PFSK-1 (cell line): ENCODE measurements at regions not wholly inside any gene's neighbourhood (a gene's known extent, or its start where the extent isn't known, plus 50 kb on each side); places are given as distances from the start of the nearest gene placed in this dataset.

ENCODE experiments used
- FOXP2 ChIP-seq: optimal IDR thresholded peaks from 2 replicates; pipeline ENCODE3; 2011; ENCODE audit warnings: borderline replicate concordance, control low read depth, inconsistent platforms; ENCODE audit not compliant: insufficient read depth; ENCODE audit errors: extremely low read length, extremely low read depth
- POLR2AphosphoS5 ChIP-seq: IDR thresholded peaks from 2 replicates; pipeline ENCODE4 v1.6.1; 2012; ENCODE audit warnings: low read depth, mild to moderate bottlenecking, control low read depth, low read length, moderate library complexity
- REST ChIP-seq, 2 experiments: IDR thresholded peaks; 2 replicates each; pipeline versions ENCODE4 v1.6.1 to v1.8.0; 2011 to 2012; ENCODE audit warnings: low read depth in 2 of 2, low read length in 2 of 2, control low read depth in 1 of 2, inconsistent platforms in 1 of 2, mild to moderate bottlenecking in 1 of 2, moderate library complexity in 1 of 2; ENCODE audit not compliant: insufficient read depth in 1 of 2
- SIN3A ChIP-seq: IDR thresholded peaks from 2 replicates; pipeline ENCODE4 v1.6.1; 2012; ENCODE audit warnings: mild to moderate bottlenecking, low read length, moderate library complexity, borderline replicate concordance; ENCODE audit not compliant: insufficient read depth
- TAF1 ChIP-seq: IDR thresholded peaks from 2 replicates; pipeline ENCODE4 v1.6.1; 2012; ENCODE audit warnings: low read length, control low read depth, borderline replicate concordance; ENCODE audit not compliant: insufficient read depth

DNA sequence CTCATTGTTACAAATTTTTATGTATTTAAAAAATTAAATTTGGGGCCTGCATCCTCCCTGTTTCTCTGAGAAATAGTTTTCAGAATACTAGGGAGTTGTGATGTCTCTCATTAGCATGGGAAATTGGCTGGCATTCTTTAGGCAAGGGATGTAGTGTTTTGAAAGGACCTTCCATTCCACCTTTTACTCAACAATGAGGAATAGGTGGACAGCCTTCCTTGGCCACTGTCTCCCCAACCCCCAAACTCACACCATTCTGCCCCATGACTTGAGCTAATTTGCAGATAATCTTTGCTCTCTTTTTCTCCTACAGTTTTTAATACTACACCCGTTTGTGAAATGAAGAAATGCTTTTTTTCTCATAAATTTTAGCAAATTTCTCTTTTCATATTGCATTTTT lies 244.6 kb upstream of the SPRY2 start:
- TF ChIP-seq POLR2AphosphoS5 (no peak), SIN3A (no peak), TAF1 (no peak), REST (IDR thresholded peaks at IDR 0.05; ENCODE audit: insufficient read depth in 1 of 2, low read depth in 2 of 2, low read length in 2 of 2) (no peak), FOXP2 (no peak)

GRCh38 chr13:80584785-80585184 lies 243.9 kb upstream of the SPRY2 start:
- TF ChIP-seq FOXP2 (no peak), SIN3A (no peak), POLR2AphosphoS5 (no peak), REST (IDR thresholded peaks at IDR 0.05; ENCODE audit: insufficient read depth in 1 of 2, low read depth in 2 of 2, low read length in 2 of 2) (no peak), TAF1 (no peak)

- TF ChIP-seq SIN3A, result no peak
- TF ChIP-seq POLR2AphosphoS5, result no peak
- TF ChIP-seq TAF1, result no peak
- no peak for TF ChIP-seq REST (IDR thresholded peaks at IDR 0.05; ENCODE audit: insufficient read depth in 1 of 2, low read depth in 2 of 2, low read length in 2 of 2)
- no peak for TF ChIP-seq FOXP2
These were observed 243.4 kb upstream of the SPRY2 start for GRCh38 chr13:80584306-80584705.

DNA sequence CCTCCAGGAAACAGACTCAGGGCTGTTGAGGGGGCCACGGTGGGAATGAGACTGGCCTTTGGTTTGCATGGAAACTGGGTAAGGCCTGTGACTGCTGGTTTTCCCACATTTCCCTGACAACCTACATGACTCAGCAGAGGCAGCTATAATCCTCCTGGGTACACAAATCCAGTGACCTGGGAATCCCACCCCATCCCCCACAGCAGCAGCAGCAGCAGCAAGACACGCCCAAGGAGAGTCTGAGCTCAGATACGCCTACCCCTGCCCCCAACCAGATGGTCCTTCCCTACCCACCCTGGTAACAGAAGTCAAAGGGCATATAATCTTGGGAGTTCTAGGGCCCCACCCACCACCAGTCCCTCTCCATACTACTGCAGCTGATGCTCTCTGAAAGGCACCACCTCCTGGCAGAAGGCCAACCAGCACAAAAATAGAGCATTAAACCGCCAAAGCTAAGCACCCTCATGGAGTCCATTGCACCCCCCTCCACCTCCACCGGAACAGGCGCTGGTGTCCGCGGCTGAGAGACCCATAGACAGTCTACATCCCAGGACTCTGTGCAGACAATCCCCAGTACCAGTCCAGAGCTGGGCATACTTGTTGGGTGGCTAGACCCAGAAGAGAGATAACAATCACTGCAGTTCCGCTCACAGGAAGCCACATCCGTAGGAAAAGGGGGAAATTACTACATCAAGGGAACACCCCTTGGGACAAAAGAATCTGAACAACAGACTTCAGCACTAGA lies 237.2 kb upstream of the SPRY2 start:
- TF ChIP-seq POLR2AphosphoS5 (no peak), REST (IDR thresholded peaks at IDR 0.05; ENCODE audit: insufficient read depth in 1 of 2, low read depth in 2 of 2, low read length in 2 of 2) (no peak), FOXP2 (no peak), SIN3A (no peak), TAF1 (no peak)

DNA sequence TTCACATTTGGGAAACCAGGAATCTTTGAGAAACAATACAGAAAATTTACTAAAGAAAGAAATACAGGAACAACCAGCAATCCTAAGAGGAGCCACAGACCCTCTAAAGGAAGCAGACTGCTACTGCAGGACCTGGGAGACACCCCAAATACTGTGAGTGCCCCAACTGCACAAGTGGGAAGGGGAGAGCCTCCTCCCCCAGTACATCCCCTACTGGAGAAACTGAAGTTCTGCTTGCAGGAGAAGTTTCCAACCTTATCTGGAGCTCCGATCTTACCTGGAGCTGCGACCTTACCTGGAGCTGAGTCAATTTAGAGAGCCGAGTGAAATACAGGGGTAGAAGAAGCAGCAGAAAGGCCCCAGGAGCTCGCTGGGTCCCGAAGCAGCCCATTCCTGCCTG lies 236.4 kb upstream of the SPRY2 start:
- no peak for TF ChIP-seq TAF1
- no peak for TF ChIP-seq REST (IDR thresholded peaks at IDR 0.05; ENCODE audit: insufficient read depth in 1 of 2, low read depth in 2 of 2, low read length in 2 of 2)
- no peak for TF ChIP-seq POLR2AphosphoS5
- TF ChIP-seq SIN3A, result no peak
- TF ChIP-seq FOXP2, result no peak
